DOHH2 (cell line): ENCODE measurements at regions not wholly inside any gene's neighbourhood (a gene's known extent, or its start where the extent isn't known, plus 50 kb on each side); places are given as distances from the start of the nearest gene placed in this dataset.

Source experiments
- H3F3A ChIP-seq: fragments of 200-600 bp; sonication (generic), shearing (Covaris generic); 2 replicates; pipeline ENCODE4 v1.6.0; 2016; ENCODE audit warnings: antibody characterized with exemption, mild to moderate bottlenecking; ENCODE audit not compliant: control insufficient read depth, insufficient read depth
- H3K27ac ChIP-seq: fragments of 200-600 bp; sonication (generic); 2 replicates; pipeline ENCODE4 v1.5.1; 2014; ENCODE audit warnings: low read depth, mild to moderate bottlenecking, low read length, moderate library complexity
- H3K27me3 ChIP-seq: fragments of 200-600 bp; sonication (generic); 2 replicates; pipeline ENCODE4 v1.6.1; 2014; ENCODE audit warnings: mild to moderate bottlenecking, low read length, mixed read lengths; ENCODE audit not compliant: control insufficient read depth
- H3K36me3 ChIP-seq: fragments of 200-600 bp; sonication (generic); 2 replicates; pipeline ENCODE4 v1.6.1; 2014; ENCODE audit warnings: mild to moderate bottlenecking, low read length, moderate library complexity, mixed read lengths; ENCODE audit not compliant: control insufficient read depth
- H3K4me1 ChIP-seq: fragments of 200-600 bp; sonication (generic); 2 replicates; pipeline ENCODE4 v1.6.1; 2014; ENCODE audit warnings: mild to moderate bottlenecking, low read length, mixed read lengths; ENCODE audit not compliant: control insufficient read depth
- H3K4me2 ChIP-seq: fragments of 200-600 bp; sonication (generic); 2 replicates; pipeline ENCODE4 v1.6.0; 2014; ENCODE audit warnings: mild to moderate bottlenecking, low read length, moderate library complexity
- H3K4me3 ChIP-seq: fragments of 200-600 bp; sonication (generic); 2 replicates; pipeline ENCODE4 v1.5.1; 2014; ENCODE audit warnings: mild to moderate bottlenecking, low read length, mixed read lengths
- H3K79me2 ChIP-seq: fragments of 200-600 bp; sonication (generic); 2 replicates; pipeline ENCODE4 v1.6.1; 2014; ENCODE audit warnings: mild to moderate bottlenecking, low read length, mixed read lengths; ENCODE audit not compliant: control insufficient read depth
- H3K9me2 ChIP-seq: fragments of 200-600 bp; sonication (generic); replicated peaks from 2 replicates; pipeline ENCODE4 v1.6.1; 2014; ENCODE audit warnings: mild to moderate bottlenecking, low read length, mixed read lengths; ENCODE audit not compliant: control insufficient read depth
- H3K9me3 ChIP-seq: fragments of 200-600 bp; sonication (generic); 2 replicates; pipeline ENCODE4 v1.6.1; 2014; ENCODE audit warnings: antibody characterized with exemption, low read length, mixed read lengths; ENCODE audit not compliant: control insufficient read depth, insufficient read depth
- H4K20me1 ChIP-seq: fragments of 200-600 bp; sonication (generic); 2 replicates; pipeline ENCODE4 v1.6.0; 2014; ENCODE audit warnings: low read depth, mild to moderate bottlenecking, antibody characterized with exemption, low read length, moderate library complexity; ENCODE audit not compliant: control insufficient read depth, insufficient read depth
- EZH2phosphoT487 ChIP-seq: fragments of 200-600 bp; sonication (generic); IDR thresholded peaks from 2 replicates; pipeline ENCODE4 v1.6.1; 2017; ENCODE audit warnings: borderline replicate concordance, mild to moderate bottlenecking, antibody characterized with exemption, low read length, moderate library complexity, mixed read lengths
- TF ChIP-seq, protein P1 (sequence below): fragments of 200-600 bp; sonication (generic); IDR thresholded peaks from one replicate; pipeline ENCODE4 v1.5.1; 2014; ENCODE audit warnings: antibody characterized with exemption, mild to moderate bottlenecking, low read depth, low read length; ENCODE audit not compliant: poor library complexity, severe bottlenecking

DNA sequence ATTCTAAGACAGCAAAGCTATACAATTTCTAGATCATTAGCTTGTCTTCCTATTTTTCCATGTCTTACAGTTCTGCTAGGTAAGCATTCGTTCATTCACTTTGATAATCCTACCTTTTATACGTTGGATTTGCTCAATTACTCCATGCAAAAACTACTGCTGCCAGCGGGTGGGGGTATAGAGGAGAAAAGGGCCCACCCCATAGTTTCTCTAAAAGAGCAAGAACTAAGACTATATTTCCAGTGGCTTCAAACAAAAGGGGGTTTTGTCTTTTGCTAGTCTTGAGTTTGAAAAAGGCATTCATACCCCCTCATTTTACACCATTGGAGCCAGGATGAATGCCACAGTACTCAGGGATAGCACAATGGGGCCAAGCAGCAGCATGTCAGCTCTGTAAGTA lies 155.7 kb downstream of the WT1 start:
- Histone ChIP-seq H3K79me2 (no peaks in the 10 kb centered on the region), H3K36me3 (no peaks in the 10 kb centered on the region), H4K20me1 (no peaks in the 10 kb centered on the region), H3K9me3 (no peaks in the 10 kb centered on the region), H3K27me3 (no peaks in the 10 kb centered on the region), H3K4me3 (no peak overlapping the region), H3K4me1 (no peaks in the 10 kb centered on the region), H3K4me2 (no peak overlapping the region), H3K9me2 (no peaks in the 10 kb centered on the region), H3K27ac (no peak overlapping the region), H3F3A (no peaks in the 10 kb centered on the region)
- TF ChIP-seq, protein P1, sequence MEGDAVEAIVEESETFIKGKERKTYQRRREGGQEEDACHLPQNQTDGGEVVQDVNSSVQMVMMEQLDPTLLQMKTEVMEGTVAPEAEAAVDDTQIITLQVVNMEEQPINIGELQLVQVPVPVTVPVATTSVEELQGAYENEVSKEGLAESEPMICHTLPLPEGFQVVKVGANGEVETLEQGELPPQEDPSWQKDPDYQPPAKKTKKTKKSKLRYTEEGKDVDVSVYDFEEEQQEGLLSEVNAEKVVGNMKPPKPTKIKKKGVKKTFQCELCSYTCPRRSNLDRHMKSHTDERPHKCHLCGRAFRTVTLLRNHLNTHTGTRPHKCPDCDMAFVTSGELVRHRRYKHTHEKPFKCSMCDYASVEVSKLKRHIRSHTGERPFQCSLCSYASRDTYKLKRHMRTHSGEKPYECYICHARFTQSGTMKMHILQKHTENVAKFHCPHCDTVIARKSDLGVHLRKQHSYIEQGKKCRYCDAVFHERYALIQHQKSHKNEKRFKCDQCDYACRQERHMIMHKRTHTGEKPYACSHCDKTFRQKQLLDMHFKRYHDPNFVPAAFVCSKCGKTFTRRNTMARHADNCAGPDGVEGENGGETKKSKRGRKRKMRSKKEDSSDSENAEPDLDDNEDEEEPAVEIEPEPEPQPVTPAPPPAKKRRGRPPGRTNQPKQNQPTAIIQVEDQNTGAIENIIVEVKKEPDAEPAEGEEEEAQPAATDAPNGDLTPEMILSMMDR: no peak
- TF ChIP-seq EZH2phosphoT487: no peak

DNA sequence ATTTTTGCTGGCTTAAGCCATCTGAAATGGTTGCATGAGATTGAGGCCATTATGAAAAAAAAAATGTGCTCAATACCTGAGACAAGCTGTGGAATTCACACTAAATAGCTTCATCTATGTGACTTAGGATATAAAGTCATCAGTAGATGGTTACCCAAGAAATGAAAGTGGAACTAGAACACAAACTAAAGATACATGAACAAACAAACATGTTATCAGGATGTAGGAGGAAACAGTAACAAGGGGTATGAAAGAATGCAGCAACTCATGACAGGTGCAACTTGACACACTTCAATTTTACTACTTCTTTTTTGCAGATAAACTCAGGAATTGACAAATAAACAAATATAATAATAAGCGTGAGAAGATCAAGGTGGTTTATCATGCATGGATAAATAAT lies 155.0 kb downstream of the WT1 start:
- Histone ChIP-seq H3K4me3 (no peak overlapping the region), H3K4me1 (no peaks in the 10 kb centered on the region), H3K27me3 (no peaks in the 10 kb centered on the region), H3K79me2 (no peaks in the 10 kb centered on the region), H3K9me2 (no peaks in the 10 kb centered on the region), H3F3A (no peaks in the 10 kb centered on the region), H3K4me2 (no peak overlapping the region), H4K20me1 (no peaks in the 10 kb centered on the region), H3K9me3 (no peaks in the 10 kb centered on the region), H3K27ac (no peak overlapping the region), H3K36me3 (no peaks in the 10 kb centered on the region)
- no peak for TF ChIP-seq EZH2phosphoT487
- TF ChIP-seq, protein P1: no peak

DNA sequence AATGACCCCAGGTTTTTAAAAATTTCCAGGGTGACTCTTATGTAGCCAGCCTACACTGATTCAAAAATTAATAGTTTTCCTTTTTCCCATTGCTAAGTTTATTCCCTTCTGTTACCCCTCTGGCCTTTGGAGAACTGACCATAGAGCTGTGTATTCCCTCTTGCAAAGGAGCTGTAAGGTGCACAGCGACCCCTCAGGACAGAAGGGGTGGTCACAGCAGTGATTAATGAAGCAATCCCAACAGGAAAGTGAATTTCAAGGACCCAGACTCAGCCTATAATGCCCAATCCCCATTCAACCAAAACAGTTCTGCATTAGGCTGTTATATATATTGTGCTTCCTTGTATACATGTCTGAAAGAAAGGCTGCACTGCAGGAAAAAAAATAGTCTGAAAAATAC lies 147.1 kb downstream of the WT1 start:
- H3F3A ChIP-seq: no peaks in the 10 kb centered on the region
- no peaks in the 10 kb centered on the region for H3K9me2 ChIP-seq
- H3K36me3 ChIP-seq: no peaks in the 10 kb centered on the region
- H3K79me2 ChIP-seq: no peaks in the 10 kb centered on the region
- no peaks in the 10 kb centered on the region for H3K9me3 ChIP-seq
- no peak overlapping the region for H3K4me3 ChIP-seq
- TF ChIP-seq, protein P1: peak; percentile 17
- no peak for TF ChIP-seq EZH2phosphoT487
- no peaks in the 10 kb centered on the region for H4K20me1 ChIP-seq
- no peak overlapping the region for H3K4me2 ChIP-seq
- no peaks in the 10 kb centered on the region for H3K4me1 ChIP-seq
- no peak overlapping the region for H3K27ac ChIP-seq
- H3K27me3 ChIP-seq: peaks cover 4% of the 10 kb centered on the region; the same call in 1 of the 2 replicates

DNA sequence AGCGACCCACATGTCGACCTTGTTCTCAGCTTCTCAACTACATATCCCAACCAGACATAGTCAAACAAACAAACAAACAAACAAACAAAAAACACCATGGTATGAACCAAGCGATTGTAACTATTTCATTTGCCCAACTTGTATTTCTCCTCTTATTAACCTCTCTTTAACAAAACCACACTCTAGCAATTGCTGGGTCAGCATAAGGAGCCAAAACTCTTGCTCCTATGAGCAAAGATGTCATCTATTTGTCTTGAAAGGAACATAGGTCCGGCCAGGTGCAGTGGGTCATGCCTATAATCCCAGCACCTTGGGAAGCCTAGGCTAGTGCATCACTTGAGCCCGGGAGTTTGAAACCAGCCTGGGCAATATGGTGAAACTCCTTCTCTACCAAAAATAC lies 145.6 kb downstream of the WT1 start:
- no peaks in the 10 kb centered on the region for H3K9me3 ChIP-seq
- no peaks in the 10 kb centered on the region for H3K36me3 ChIP-seq
- no peaks in the 10 kb centered on the region for H3K9me2 ChIP-seq
- H4K20me1 ChIP-seq: no peaks in the 10 kb centered on the region
- peaks cover 4% of the 10 kb centered on the region; the same call in 1 of the 2 replicates for H3K27me3 ChIP-seq
- no peaks in the 10 kb centered on the region for H3K79me2 ChIP-seq
- H3K4me3 ChIP-seq: no peak overlapping the region
- TF ChIP-seq, protein P1: no peak
- TF ChIP-seq EZH2phosphoT487: no peak
- H3K27ac ChIP-seq: no peak overlapping the region
- H3K4me2 ChIP-seq: no peak overlapping the region
- no peaks in the 10 kb centered on the region for H3F3A ChIP-seq
- no peaks in the 10 kb centered on the region for H3K4me1 ChIP-seq
